ENCODE measurements at regions not wholly inside any gene's neighbourhood (a gene's known extent, or its start where the extent isn't known, plus 50 kb on each side); places are given as distances from the start of the nearest gene placed in this dataset.

DNA sequence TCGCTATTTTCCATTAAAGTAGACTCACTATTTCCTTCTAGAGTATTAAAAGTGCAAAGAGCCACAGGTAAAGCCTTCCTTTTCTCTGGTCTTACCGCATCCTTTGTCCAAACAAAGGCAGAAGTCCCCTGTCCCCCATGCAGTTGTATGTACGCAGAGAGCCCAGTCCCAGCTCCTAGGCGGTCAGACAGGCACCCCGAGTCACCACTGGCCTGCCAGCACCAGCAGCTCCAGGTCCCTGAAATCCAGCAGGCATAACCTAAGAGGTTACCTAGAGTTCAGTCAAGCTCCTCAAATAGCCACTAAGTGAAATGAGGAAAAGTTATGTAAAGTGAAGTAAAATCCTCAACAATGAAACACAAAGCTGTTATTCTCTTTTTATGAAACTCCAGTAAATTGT lies 60.4 kb upstream of the TWIST2 start:
- TF ChIP-seq, protein P1, sequence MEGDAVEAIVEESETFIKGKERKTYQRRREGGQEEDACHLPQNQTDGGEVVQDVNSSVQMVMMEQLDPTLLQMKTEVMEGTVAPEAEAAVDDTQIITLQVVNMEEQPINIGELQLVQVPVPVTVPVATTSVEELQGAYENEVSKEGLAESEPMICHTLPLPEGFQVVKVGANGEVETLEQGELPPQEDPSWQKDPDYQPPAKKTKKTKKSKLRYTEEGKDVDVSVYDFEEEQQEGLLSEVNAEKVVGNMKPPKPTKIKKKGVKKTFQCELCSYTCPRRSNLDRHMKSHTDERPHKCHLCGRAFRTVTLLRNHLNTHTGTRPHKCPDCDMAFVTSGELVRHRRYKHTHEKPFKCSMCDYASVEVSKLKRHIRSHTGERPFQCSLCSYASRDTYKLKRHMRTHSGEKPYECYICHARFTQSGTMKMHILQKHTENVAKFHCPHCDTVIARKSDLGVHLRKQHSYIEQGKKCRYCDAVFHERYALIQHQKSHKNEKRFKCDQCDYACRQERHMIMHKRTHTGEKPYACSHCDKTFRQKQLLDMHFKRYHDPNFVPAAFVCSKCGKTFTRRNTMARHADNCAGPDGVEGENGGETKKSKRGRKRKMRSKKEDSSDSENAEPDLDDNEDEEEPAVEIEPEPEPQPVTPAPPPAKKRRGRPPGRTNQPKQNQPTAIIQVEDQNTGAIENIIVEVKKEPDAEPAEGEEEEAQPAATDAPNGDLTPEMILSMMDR (conservative IDR thresholded peaks at IDR 0.05 in 1 of 2, IDR thresholded peaks at IDR 0.05 in 1 of 2; ENCODE audit: extremely low read depth in 1 of 2, insufficient read depth in 1 of 2, low read depth in 1 of 2, low read length in 2 of 2): no peak
- TF ChIP-seq EZH2 (IDR thresholded peaks at IDR 0.05; ENCODE audit: borderline replicate concordance, low read length): no peak
